Thyroid gland (tissue), 4 donors: ENCODE measurements at regions not wholly inside any gene's neighbourhood (a gene's known extent, or its start where the extent isn't known, plus 50 kb on each side); places are given as distances from the start of the nearest gene placed in this dataset.

Experiments used
- POLR2A ChIP-seq, 2 donors: fragments of 450-650 bp; IDR thresholded peaks; one replicate each; pipeline ENCODE4 v1.6.1; 2017; ENCODE audit warnings: antibody characterized with exemption in 2 of 2, mild to moderate bottlenecking in 2 of 2, moderate library complexity in 1 of 2
- TF ChIP-seq, protein P1 (sequence below), 6 experiments: fragments of 200-600 bp in 3 of 6; fragments of 450-650 bp in 3 of 6; sonication (generic) in 3 of 6; IDR thresholded peaks; one replicate each; pipeline ENCODE4 v1.5.1; 2016 to 2019; ENCODE audit warnings: antibody characterized with exemption in 6 of 6, mild to moderate bottlenecking in 2 of 6, inconsistent platforms in 1 of 6, moderate library complexity in 1 of 6

DNA sequence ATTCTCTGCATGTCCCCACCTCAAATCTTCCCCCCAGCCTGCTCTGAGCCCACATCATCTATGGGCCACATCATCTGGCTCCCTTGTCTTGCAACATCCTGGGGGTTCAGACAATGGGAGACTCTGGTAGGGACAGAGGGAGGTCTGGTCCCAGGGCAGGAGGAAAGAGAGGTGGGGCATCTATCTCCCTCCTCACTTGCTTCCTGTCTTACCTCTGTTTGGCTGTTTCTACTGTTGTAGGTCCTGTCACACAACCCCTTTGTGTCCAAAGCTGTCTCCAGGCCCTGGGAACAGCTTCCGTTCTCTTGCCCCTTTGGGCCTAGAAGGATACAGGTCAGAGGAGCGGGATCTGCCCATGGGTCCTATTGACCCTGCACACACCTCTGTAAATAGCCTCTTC is 227.2 kb downstream of the NSG2 start:
- TF ChIP-seq, protein P1, sequence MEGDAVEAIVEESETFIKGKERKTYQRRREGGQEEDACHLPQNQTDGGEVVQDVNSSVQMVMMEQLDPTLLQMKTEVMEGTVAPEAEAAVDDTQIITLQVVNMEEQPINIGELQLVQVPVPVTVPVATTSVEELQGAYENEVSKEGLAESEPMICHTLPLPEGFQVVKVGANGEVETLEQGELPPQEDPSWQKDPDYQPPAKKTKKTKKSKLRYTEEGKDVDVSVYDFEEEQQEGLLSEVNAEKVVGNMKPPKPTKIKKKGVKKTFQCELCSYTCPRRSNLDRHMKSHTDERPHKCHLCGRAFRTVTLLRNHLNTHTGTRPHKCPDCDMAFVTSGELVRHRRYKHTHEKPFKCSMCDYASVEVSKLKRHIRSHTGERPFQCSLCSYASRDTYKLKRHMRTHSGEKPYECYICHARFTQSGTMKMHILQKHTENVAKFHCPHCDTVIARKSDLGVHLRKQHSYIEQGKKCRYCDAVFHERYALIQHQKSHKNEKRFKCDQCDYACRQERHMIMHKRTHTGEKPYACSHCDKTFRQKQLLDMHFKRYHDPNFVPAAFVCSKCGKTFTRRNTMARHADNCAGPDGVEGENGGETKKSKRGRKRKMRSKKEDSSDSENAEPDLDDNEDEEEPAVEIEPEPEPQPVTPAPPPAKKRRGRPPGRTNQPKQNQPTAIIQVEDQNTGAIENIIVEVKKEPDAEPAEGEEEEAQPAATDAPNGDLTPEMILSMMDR (IDR thresholded peaks at IDR 0.05) = no peak
- TF ChIP-seq POLR2A (IDR thresholded peaks at IDR 0.05) = no peak
